CD4-positive, alpha-beta T cell treated with Interleukin-1 beta for 1 hour (primary cell): ENCODE measurements at regions not wholly inside any gene's neighbourhood (a gene's known extent, or its start where the extent isn't known, plus 50 kb on each side); places are given as distances from the start of the nearest gene placed in this dataset.
"Not testable (repeated sequence)": the region's sequence is repeated elsewhere in the genome, so short reads cannot be mapped to it uniquely, and the experiment has no call there.

Experiments used
- DNase-seq, 2 donors: peaks; one replicate each; pipeline ENCODE4 v3.0.0-alpha.2; 2020 to 2022

GRCh38 chr14:104472073-104472472 is 107.5 kb upstream of the C14orf180 start:
- DNase-seq: no peak

GRCh38 chr14:104472536-104473243 is 106.9 kb upstream of the C14orf180 start:
- DNase-seq: no peak

GRCh38 chr14:104473244-104473565 is 106.4 kb upstream of the C14orf180 start:
- no peak for DNase-seq

- DNase-seq: no peak
Measured at GRCh38 chr14:104473649-104474494, 105.7 kb upstream of the C14orf180 start.

- no peak for DNase-seq
Measured at GRCh38 chr14:104474495-104475213, 104.9 kb upstream of the C14orf180 start.

- no peak for DNase-seq
Measured at GRCh38 chr14:104475256-104475655, 104.3 kb upstream of the C14orf180 start.

GRCh38 chr14:104475802-104476201 is 103.8 kb upstream of the C14orf180 start:
- DNase-seq: no peak

- DNase-seq: no peak
Measured at GRCh38 chr14:104476437-104476836, 103.1 kb upstream of the C14orf180 start.

GRCh38 chr14:104477117-104477623 is 102.4 kb upstream of the C14orf180 start:
- no peak for DNase-seq

GRCh38 chr14:104477666-104478380 is 101.7 kb upstream of the C14orf180 start:
- DNase-seq: no peak

- DNase-seq: no peak
Measured at GRCh38 chr14:104478656-104479055, 100.9 kb upstream of the C14orf180 start.

- no peak for DNase-seq
Measured at GRCh38 chr14:104479901-104480300, 99.7 kb upstream of the C14orf180 start.

GRCh38 chr14:104481323-104481722 is 98.2 kb upstream of the C14orf180 start:
- no peak for DNase-seq

- not testable (repeated sequence) for DNase-seq
Measured at GRCh38 chr14:104482017-104482416, 97.5 kb upstream of the C14orf180 start.

- no peak for DNase-seq
Measured at GRCh38 chr14:104486222-104486923, 93.2 kb upstream of the C14orf180 start.

GRCh38 chr14:104494483-104494882 is 85.1 kb upstream of the C14orf180 start:
- DNase-seq: no peak

- no peak for DNase-seq
Measured at GRCh38 chr14:104496095-104496494, 83.5 kb upstream of the C14orf180 start.

- DNase-seq: no peak
Measured at GRCh38 chr14:104499784-104500760, 79.5 kb upstream of the C14orf180 start.

- DNase-seq: no peak
Measured at GRCh38 chr14:104502060-104502459, 77.5 kb upstream of the C14orf180 start.

GRCh38 chr14:104503691-104504090 is 75.9 kb upstream of the C14orf180 start:
- DNase-seq: no peak
